Skeletal muscle tissue (tissue), 3 donors: ENCODE measurements at regions not wholly inside any gene's neighbourhood (a gene's known extent, or its start where the extent isn't known, plus 50 kb on each side); places are given as distances from the start of the nearest gene placed in this dataset.

Experiments
- H3K27ac ChIP-seq: one replicate; pipeline ENCODE4 v1.7.0; 2013; ENCODE audit warnings: mild to moderate bottlenecking, low read depth, low read length, inconsistent platforms
- H3K27me3 ChIP-seq, 3 donors: one replicate each; pipeline ENCODE4 v1.7.0; 2013; ENCODE audit warnings: low read length in 3 of 3; ENCODE audit not compliant: control insufficient read depth in 3 of 3, insufficient read depth in 3 of 3
- H3K36me3 ChIP-seq, 3 donors: one replicate each; pipeline ENCODE4 v1.7.0; 2013; ENCODE audit warnings: low read length in 3 of 3; ENCODE audit not compliant: control insufficient read depth in 3 of 3, insufficient read depth in 3 of 3
- H3K4me1 ChIP-seq, 3 donors: one replicate each; pipeline ENCODE4 v1.7.0; 2013; ENCODE audit warnings: low read length in 3 of 3, mild to moderate bottlenecking in 3 of 3; ENCODE audit not compliant: control insufficient read depth in 3 of 3, insufficient read depth in 3 of 3
- H3K4me3 ChIP-seq, 3 donors: one replicate each; pipeline ENCODE4 v1.7.0; 2013; ENCODE audit warnings: low read length in 3 of 3
- H3K9ac ChIP-seq, 3 donors: one replicate each; pipeline ENCODE4 v1.7.0; 2013; ENCODE audit warnings: low read length in 3 of 3, mild to moderate bottlenecking in 3 of 3, moderate library complexity in 2 of 3, low read depth in 1 of 3
- H3K9me3 ChIP-seq, 3 donors: one replicate each; pipeline ENCODE4 v1.7.0; 2013; ENCODE audit warnings: low read length in 3 of 3; ENCODE audit not compliant: control insufficient read depth in 3 of 3
- donor health status: Osteomylitis.

DNA sequence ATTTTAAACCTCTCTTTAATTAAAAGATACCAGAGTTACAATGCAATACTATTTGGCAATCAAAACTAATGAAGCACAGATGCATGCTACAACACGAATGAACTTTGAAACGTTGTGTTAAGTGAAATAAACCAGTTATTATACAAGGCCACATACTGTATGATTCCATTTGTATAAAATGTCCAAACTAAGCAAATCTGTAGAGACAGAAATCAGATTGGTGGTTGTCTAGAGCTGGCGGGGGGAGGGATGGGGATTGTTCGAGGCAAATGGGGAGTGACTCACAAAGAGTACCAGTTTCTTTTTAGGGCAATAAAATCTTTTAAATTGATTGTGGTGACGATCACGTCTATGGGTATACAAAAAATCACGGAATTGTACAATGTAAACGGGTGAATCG is 677.0 kb downstream of the NTRK3 start:
- Histone ChIP-seq H3K4me1 (no peaks in the 10 kb centered on the region), H3K27me3 (no peaks in the 10 kb centered on the region), H3K36me3 (no peaks in the 10 kb centered on the region), H3K27ac (no peak overlapping the region), H3K4me3 (no peak overlapping the region), H3K9ac (no peak overlapping the region), H3K9me3 (no peaks in the 10 kb centered on the region)

DNA sequence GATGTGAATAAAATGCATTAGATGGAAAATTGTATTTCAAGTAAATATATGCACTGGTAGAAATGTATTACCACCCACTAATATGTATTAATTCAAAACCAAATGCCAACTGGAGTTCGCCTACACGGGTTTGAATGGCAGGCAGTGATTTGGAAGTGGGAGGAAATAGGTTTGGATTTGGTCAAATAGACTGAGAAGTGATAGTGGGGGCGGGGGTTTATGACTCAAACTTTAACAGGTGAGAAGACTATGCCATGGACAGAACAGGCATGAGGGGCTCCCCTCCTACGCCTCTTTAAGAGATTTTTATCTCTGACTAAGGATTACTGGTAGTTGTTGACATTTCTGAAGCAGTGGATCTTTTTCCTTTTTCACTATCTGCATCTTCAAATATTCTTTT is 677.8 kb downstream of the NTRK3 start:
- no peak overlapping the region for H3K27ac ChIP-seq
- H3K9me3 ChIP-seq, result no peaks in the 10 kb centered on the region
- H3K36me3 ChIP-seq, result no peaks in the 10 kb centered on the region
- H3K4me3 ChIP-seq, result no peak overlapping the region
- no peak overlapping the region for H3K9ac ChIP-seq
- no peaks in the 10 kb centered on the region for H3K4me1 ChIP-seq
- no peaks in the 10 kb centered on the region for H3K27me3 ChIP-seq

DNA sequence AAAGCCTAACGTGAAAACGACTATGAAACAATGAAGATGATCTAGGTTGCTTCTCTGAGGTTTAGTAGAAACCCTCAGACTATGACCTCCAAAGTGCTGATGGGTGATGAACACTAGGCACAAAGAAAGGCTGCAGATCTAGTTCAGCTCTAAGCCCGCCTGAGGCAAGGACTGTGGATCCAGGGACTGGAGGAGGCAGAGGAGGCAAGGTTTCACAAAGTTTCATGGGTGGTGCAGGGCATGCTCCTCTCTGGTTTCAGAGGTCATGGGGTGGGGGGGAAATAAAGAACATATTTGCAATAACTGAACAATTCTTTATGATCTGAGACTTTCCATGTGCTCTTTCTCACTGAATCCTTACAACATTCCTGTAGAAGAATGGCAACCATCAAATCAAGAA is 679.2 kb downstream of the NTRK3 start:
- no peaks in the 10 kb centered on the region for H3K27me3 ChIP-seq
- no peak overlapping the region for H3K4me3 ChIP-seq
- H3K36me3 ChIP-seq, result no peaks in the 10 kb centered on the region
- no peaks in the 10 kb centered on the region for H3K9me3 ChIP-seq
- H3K4me1 ChIP-seq, result no peaks in the 10 kb centered on the region
- H3K9ac ChIP-seq, result no peak overlapping the region
- no peak overlapping the region for H3K27ac ChIP-seq

DNA sequence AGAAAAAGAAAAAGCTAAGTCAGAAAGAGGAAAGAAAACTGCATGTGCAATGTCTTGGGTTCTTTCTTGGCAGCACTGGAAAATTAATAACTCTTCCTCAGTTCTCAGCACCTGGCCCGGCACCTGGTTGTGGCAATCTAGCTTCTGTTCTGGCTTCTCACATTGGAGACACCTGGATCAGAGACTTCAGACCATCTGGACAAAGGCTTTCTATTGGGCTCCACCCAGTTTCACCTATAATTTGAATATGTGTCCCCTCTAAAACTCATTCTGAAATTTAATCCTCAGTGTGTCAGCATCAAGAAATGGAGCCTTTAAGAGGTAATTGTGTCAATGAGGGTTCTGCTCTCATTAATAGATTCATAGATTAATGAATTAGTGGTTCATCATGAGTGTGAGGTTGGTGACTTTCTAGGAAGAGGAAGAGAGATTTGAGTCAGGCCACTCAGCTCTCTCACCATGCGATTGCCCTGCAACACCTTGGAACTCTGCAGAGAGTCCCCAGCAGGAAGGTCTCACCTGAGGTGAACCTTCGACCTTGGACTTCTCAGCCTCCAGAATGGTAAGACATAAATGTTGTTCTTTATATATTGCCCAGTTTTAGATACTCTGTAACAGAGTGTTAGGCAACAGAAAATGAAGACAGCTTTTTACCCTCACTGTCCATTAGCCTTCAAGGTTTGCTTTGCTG is 679.9 kb downstream of the NTRK3 start:
- Histone ChIP-seq H3K4me3 (no peak overlapping the region), H3K9ac (no peak overlapping the region), H3K4me1 (no peaks in the 10 kb centered on the region), H3K9me3 (no peaks in the 10 kb centered on the region), H3K27me3 (no peaks in the 10 kb centered on the region), H3K36me3 (no peaks in the 10 kb centered on the region), H3K27ac (no peak overlapping the region)

DNA sequence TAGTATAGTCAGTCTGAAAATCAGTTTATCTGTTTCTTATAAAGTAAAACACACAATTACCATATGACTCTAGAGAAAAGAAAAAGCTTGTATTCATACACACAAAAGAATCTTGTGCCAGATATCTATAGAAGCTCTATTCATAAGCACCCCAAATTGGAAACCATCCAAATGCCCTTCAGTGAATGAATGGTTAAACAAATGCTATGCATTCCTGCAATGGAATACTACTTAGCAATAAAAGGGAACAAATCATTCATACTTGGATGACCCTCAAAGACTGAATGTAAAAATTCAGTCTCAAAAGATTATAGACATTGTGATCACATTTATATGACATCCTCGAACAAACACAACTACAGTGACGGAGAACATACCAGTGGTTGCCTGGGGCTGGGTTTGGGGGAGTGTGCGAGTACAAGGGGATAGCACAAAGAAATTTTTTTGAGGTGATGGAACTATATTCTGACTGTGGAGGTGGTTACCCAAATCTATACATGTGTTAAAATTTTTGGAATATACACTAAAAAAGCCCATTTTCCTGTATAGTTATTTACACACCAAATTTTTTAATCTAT is 680.6 kb downstream of the NTRK3 start:
- Histone ChIP-seq H3K9me3 (no peaks in the 10 kb centered on the region), H3K36me3 (no peaks in the 10 kb centered on the region), H3K27ac (no peak overlapping the region), H3K4me3 (no peak overlapping the region), H3K9ac (no peak overlapping the region), H3K4me1 (no peaks in the 10 kb centered on the region), H3K27me3 (no peaks in the 10 kb centered on the region)

DNA sequence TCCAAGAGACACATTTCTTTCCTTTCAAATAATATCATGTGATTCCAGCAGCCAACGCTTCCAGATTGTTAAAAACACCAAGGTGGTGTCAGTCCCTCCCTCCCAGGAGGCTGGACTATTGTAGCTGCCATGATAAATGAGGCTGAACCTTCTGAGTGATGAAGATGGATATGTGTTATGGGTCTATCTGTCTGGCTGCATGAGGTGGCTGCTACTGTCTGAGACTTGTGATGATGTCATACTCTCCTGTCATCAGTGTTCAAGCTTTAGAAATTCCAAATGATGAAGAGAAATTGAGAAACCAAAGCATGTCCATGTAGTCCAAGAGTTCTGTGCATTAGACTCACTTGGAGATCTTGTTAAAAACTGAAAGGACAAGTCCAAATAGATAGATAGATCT is 683.0 kb downstream of the NTRK3 start:
- no peak overlapping the region for H3K9ac ChIP-seq
- no peak overlapping the region for H3K27ac ChIP-seq
- no peaks in the 10 kb centered on the region for H3K9me3 ChIP-seq
- H3K4me3 ChIP-seq, result no peak overlapping the region
- no peaks in the 10 kb centered on the region for H3K36me3 ChIP-seq
- no peaks in the 10 kb centered on the region for H3K4me1 ChIP-seq
- no peaks in the 10 kb centered on the region for H3K27me3 ChIP-seq

DNA sequence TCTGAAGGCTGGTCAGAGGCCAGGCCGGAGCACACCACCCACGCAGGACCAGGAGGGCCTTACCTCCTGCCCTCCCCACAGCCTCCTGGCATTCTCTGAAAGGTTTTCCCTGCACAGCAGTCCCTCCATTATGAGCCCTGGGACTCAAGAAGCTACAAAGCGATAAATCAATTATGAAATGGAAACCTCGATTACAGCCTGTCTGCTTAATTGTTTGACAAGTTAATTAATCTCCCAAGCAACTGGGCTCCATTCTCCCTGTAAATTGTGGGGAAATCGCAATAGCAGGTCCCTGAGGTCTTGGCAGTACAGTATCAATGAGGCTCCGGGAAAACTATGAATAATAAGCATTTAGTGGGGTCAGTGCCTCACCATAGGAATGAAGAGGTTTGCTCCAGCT is 683.5 kb downstream of the NTRK3 start:
- Histone ChIP-seq H3K27ac (no peak overlapping the region), H3K9me3 (no peaks in the 10 kb centered on the region), H3K36me3 (no peaks in the 10 kb centered on the region), H3K9ac (no peak overlapping the region), H3K27me3 (no peaks in the 10 kb centered on the region), H3K4me3 (no peak overlapping the region), H3K4me1 (no peaks in the 10 kb centered on the region)

DNA sequence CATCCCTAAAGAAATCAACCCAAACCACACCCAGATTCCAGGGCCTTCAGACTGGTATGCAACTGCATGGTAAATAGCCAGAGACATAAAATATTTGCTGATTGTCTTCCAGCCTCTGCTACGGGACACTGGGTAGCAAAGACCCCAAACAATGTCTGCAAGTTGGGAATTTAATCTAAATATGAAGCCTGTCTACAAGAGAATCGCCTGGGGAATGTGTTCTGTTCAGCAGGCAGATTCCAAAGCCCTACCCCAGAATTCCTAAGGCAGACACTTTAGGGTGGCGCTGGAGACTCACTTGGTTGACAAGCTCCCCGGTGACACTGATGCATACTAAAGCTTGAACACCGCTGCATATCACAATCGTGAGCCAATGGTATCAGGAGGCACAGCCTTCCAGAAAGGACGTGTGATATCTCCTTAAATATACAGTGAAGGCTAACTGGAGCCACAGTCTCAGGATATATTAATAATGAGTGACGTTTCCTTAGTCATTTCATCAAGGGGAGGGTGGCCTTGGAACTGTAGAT is 684.1 kb downstream of the NTRK3 start:
- Histone ChIP-seq H3K27ac (no peak overlapping the region), H3K4me1 (no peaks in the 10 kb centered on the region), H3K9me3 (no peaks in the 10 kb centered on the region), H3K27me3 (no peaks in the 10 kb centered on the region), H3K9ac (no peak overlapping the region), H3K4me3 (no peak overlapping the region), H3K36me3 (no peaks in the 10 kb centered on the region)

DNA sequence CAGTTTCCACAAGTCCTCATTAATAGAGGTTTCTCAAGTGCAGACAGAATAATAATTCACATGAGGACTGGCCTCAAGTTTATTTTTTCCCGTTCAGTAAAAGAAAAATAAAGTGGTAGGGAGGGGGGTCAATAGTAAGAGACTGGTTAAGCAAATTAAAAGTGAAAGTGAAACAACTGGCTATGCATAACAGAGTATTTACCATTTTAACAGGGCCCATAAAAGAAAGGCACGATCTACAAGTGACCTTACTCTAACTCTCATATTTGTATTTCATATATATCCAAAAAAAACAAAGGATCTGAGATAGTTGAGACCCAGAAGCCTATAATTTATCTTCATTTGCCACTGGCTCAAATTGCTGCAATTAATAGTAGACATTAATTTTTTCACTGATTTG is 686.3 kb downstream of the NTRK3 start:
- Histone ChIP-seq H3K9ac (no peak overlapping the region), H3K4me3 (no peak overlapping the region), H3K9me3 (no peaks in the 10 kb centered on the region), H3K36me3 (no peaks in the 10 kb centered on the region), H3K4me1 (no peaks in the 10 kb centered on the region), H3K27ac (no peak overlapping the region), H3K27me3 (no peaks in the 10 kb centered on the region)

DNA sequence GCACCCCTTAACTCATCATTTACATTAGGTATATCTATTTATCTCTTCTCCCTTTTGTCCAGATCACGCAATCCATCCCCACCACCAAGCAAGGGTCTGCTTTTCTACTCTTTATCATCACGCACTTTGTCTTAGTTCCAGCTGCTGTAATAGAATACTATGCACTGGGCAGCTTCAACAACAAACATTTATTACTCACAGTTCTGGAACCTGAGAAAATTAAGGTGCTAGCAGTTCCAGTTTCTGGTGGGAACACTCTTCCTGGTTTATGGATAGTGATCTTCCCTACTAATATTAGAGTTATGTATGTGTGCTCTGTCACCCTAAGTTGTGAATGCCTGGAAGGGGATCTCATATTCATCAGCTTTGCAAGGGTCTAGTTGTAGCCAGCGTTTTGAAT is 687.0 kb downstream of the NTRK3 start:
- Histone ChIP-seq H3K36me3 (no peaks in the 10 kb centered on the region), H3K4me1 (no peaks in the 10 kb centered on the region), H3K9me3 (no peaks in the 10 kb centered on the region), H3K4me3 (no peak overlapping the region), H3K27ac (no peak overlapping the region), H3K27me3 (no peaks in the 10 kb centered on the region), H3K9ac (no peak overlapping the region)
